Medulla oblongata (tissue), 1 donor: ENCODE measurements at regions not wholly inside any gene's neighbourhood (a gene's known extent, or its start where the extent isn't known, plus 50 kb on each side); places are given as distances from the start of the nearest gene placed in this dataset.
A peak's percentile ranks its signal among the peaks of the same experiment; 100 is the strongest.

ENCODE experiments used
- DNase-seq: peaks from one replicate; pipeline ENCODE4 v3.0.0-alpha.2; 2015; ENCODE audit errors: extremely low spot score

DNA sequence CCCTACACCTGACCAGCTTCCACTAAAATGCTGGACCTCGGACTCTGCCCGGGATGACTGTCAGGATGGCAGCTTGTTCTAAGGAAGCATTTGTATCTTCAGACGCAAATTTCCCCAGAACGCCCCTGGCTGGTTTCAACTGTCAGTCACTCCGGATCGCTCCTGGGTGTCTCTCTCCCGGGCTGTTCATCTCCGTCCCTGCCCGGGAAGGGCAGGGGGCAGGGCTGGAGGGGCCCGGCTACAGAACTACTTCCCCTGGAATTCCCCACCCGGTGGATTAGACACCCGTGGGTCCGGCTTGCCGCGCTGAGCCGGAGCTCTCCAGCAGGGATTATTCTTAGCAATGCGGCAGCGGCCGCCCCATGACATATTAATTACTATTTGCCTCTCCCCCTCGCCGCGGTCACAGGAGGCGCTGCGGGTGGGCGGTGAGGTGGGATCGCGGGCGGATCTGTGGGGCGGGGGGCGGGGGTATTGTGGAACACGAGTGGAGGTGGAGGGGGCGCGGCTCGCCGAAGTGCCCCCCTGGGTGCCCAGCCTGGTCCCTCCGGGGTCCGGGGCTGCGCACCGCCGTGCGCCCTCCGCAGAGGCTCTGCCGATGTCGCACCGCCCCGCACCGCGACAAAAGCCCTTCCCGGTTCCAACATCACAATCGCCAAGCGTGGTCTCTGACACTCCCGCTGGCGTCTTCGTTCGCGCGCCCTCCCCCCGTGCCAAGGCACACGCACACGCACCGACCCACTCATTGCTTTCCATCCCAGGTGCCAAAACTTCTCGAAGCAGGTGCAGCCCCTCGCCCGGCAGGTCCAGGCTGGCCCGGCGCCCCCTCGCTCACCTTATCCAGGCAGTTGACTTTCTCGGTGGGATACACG is 276.1 kb upstream of the NEBL start:
- peak; percentile 31 for DNase-seq

DNA sequence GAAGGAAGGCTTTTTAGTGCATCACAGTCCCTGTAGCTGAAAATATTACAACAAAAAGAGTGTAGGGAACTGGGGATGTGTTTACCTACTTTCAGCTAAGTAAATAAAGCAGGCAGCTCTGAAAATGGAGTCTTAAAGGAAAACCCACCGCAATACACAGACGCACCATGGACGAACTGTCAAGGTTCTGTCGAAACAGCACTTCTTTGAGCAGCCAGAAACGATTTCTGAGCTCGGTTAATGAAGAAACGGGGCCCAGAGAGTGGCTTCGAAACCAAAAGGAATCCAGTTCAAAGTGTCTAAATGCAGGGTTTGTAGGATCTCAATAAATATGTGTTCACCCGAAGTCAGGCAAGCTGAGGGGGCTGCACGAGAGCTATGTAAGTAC is 275.4 kb upstream of the NEBL start:
- no peak for DNase-seq

- no peak for DNase-seq
Measured at GRCh38 chr10:21171936-21172541, 274.9 kb upstream of the NEBL start.

- no peak for DNase-seq
Measured at GRCh38 chr10:21171197-21171935, 274.3 kb upstream of the NEBL start.

DNA sequence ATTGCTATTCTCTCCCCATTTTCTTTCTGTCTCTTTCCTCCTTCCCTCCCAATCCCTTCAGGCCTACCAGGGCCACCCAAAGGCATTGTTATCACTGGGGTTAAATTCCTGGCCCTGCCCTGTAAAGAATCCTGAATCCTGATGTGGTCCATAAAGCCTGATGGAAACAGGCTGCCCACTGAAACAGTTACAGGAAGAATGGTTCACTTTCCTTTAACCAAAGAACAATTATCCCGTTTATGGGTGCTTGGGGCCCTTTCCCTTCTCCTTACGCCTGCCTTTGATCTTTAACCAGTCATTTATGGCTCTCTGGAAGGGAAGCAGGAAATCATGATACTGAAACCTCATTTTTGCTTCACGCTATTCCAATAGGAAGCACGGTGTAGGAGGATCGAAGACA is 273.1 kb upstream of the NEBL start:
- DNase-seq = no peak

GRCh38 chr10:21169271-21169670 is 272.2 kb upstream of the NEBL start:
- no peak for DNase-seq

DNA sequence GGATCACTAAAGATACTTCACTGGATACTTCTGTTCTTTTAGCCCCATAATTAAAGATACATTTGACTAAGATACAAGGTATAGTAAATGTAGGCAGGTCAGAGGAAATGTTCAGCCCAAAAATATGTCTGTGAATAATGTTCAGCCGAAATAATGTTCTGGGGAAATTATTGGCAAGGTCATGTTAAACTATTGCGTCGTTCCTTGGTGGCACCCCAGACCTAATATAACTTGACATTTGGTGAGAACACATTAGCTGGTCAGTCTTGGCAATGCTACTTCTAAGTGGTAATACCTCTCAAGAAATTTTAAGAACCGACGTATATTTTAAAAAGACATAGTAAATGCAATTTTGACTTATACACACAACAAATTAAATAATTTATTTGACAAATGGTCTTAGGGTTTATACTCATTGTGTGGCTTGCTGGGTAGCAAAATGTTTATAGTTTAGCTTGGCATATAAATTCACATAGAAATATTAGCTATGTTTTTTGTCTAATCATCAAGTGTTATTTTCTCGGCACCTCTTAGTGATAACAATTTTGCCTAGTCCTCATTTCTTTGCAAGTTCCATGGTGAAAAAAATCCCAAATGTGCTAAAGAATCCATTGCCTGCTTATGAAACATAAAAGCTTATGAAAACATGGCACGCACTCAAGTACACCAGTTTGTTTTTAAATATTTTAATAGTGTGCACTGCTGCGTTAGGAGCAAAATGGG is 270.3 kb upstream of the NEBL start:
- DNase-seq = no peak

- no peak for DNase-seq
Measured at GRCh38 chr10:21166557-21167287, 269.6 kb upstream of the NEBL start.

DNA sequence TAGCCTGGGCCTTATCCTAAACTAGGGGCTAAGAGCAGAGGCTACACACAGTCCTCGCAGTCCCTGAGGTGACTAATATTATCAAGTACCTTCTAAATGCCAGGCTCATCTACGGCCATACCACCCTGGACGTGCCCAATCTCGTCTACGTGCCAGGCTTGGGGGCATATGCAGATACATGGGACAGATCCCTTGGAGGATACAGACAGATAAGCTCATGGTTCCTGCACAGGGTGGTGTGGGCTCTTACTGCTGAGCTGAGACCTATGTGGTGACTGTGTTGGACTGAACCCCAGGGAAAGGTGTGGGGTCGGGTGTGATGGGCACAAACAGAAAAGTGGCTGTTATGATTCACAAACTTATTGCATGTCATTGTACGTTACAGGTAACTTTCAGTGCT is 268.4 kb upstream of the NEBL start:
- DNase-seq = no peak

- DNase-seq = no peak
Measured at GRCh38 chr10:21164687-21165086, 267.6 kb upstream of the NEBL start.

DNA sequence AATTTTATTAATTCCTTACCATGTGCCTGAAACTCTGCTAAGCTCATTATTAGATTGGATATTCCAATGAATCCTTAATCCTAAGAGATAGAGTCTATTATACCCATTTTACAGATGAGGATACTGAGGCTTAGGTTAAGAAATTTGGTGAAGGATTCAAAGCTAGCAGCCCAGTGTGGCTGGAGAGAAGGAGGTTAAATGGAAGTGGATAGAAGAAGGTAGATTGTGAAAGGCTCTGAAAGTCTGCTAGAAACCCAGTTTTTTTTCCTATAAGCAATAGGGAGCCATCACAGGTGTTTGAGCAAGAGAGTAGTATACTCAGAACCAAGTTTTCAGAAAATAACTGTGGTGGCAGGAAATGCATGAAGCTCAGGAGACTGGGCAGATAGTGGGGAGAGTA is 265.8 kb upstream of the NEBL start:
- no peak for DNase-seq

DNA sequence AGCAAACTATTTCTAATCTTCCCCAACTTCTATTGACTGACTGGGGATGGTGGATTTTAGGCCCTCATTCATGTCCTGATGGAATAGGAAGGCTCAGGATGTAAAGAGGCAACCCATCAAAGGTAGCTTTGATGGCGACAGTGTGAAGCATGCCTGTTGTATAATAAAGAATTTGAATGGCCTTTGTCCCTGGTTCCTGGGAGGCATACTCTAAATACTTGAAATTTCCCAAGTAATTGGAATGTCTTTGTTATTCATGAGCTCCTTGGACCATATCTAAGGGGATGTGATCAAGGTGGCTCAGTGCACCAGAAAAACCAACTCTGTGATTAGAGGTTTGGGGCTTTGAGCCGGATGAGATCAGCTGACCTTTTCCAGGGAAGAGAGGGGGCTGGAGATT is 264.5 kb upstream of the NEBL start:
- no peak for DNase-seq

GRCh38 chr10:21161090-21161625 is 264.0 kb upstream of the NEBL start:
- no peak for DNase-seq

- no peak for DNase-seq
Measured at GRCh38 chr10:21160116-21160515, 263.0 kb upstream of the NEBL start.

DNA sequence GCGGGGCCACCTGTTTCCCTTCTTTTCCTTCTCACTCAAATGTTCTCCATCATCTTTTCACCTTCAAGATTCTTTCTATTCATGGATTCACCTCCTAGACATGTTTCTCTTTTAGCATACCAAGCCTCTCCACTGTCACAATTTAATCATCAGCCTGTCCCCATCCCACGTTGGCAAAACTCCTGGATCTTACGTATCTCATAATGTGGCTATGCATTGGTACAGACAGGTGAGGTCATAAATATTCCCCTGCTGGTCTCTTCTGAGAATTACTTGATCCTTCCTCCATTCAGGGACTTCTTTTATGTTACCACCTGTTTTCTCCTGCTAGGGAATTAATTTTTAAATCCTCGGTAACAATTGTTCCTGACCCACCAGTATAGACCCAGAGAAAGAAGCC is 262.6 kb upstream of the NEBL start:
- DNase-seq = no peak

GRCh38 chr10:21158301-21158700 is 261.2 kb upstream of the NEBL start:
- no peak for DNase-seq

GRCh38 chr10:21157664-21158063 is 260.6 kb upstream of the NEBL start:
- DNase-seq = no peak

DNA sequence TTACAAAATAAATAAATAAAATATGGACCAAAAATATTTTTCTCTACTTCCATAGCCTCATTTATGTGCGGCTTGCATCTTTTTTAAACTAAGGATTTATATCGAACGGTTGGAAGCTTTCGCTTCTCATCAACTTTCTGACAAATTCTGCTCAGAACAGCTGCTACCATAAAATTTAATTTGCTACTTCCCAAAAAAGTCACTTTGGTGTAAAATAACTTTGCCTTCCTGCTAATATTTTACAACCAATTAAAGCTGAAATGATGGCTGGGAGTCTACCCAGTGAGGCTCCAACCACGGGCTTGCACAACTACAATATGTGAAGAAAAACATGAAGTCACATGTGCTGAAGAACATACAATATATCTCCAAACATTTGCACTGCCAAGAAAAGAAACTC is 253.1 kb upstream of the NEBL start:
- no peak for DNase-seq

GRCh38 chr10:21146436-21146789 is 249.3 kb upstream of the NEBL start:
- DNase-seq = no peak

GRCh38 chr10:21145751-21146435 is 248.8 kb upstream of the NEBL start:
- peak; percentile 59 for DNase-seq

GRCh38 chr10:21144047-21144446 is 246.9 kb upstream of the NEBL start:
- DNase-seq = no peak
